ENCODE measurements at regions not wholly inside any gene's neighbourhood (a gene's known extent, or its start where the extent isn't known, plus 50 kb on each side); places are given as distances from the start of the nearest gene placed in this dataset.
A peak's percentile ranks its signal among the peaks of the same experiment; 100 is the strongest.

GRCh38 chr6:74096329-74096728, 400.3 kb downstream of the CD109 start:
- TF ChIP-seq GATA3 (IDR thresholded peaks at IDR 0.05; ENCODE audit: low read depth, low read length), result no peak
- TF ChIP-seq GATA2 (IDR thresholded peaks at IDR 0.05; ENCODE audit: low read depth, low read length), result no peak

GRCh38 chr6:74093361-74093760, 397.4 kb downstream of the CD109 start:
- TF ChIP-seq GATA2 (IDR thresholded peaks at IDR 0.05; ENCODE audit: low read depth, low read length) (no peak), GATA3 (IDR thresholded peaks at IDR 0.05; ENCODE audit: low read depth, low read length) (no peak)

- no peak for TF ChIP-seq GATA2 (IDR thresholded peaks at IDR 0.05; ENCODE audit: low read depth, low read length)
Measured at GRCh38 chr6:74091794-74092157, 395.8 kb downstream of the CD109 start.

GRCh38 chr6:74091136-74091793, 395.3 kb downstream of the CD109 start:
- TF ChIP-seq GATA2 (IDR thresholded peaks at IDR 0.05; ENCODE audit: low read depth, low read length) (peak; percentile 16; the same call in 1 of the 2 replicates), GATA3 (IDR thresholded peaks at IDR 0.05; ENCODE audit: low read depth, low read length) (no peak)

- no peak for TF ChIP-seq GATA2 (IDR thresholded peaks at IDR 0.05; ENCODE audit: low read depth, low read length)
- no peak for TF ChIP-seq GATA3 (IDR thresholded peaks at IDR 0.05; ENCODE audit: low read depth, low read length)
Measured at GRCh38 chr6:74087899-74088298, 391.9 kb downstream of the CD109 start.

- no peak for TF ChIP-seq GATA2 (IDR thresholded peaks at IDR 0.05; ENCODE audit: low read depth, low read length)
- TF ChIP-seq GATA3 (IDR thresholded peaks at IDR 0.05; ENCODE audit: low read depth, low read length), result no peak
Measured at GRCh38 chr6:74075896-74076295, 379.9 kb downstream of the CD109 start.

GRCh38 chr6:74075323-74075722, 379.3 kb downstream of the CD109 start:
- TF ChIP-seq GATA2 (IDR thresholded peaks at IDR 0.05; ENCODE audit: low read depth, low read length) (no peak), GATA3 (IDR thresholded peaks at IDR 0.05; ENCODE audit: low read depth, low read length) (no peak)

GRCh38 chr6:74074645-74075044, 378.6 kb downstream of the CD109 start:
- TF ChIP-seq GATA2 (IDR thresholded peaks at IDR 0.05; ENCODE audit: low read depth, low read length) (no peak), GATA3 (IDR thresholded peaks at IDR 0.05; ENCODE audit: low read depth, low read length) (no peak)

- TF ChIP-seq GATA3 (IDR thresholded peaks at IDR 0.05; ENCODE audit: low read depth, low read length) (no peak), GATA2 (IDR thresholded peaks at IDR 0.05; ENCODE audit: low read depth, low read length) (no peak)
Measured at GRCh38 chr6:74073999-74074398, 378.0 kb downstream of the CD109 start.

- TF ChIP-seq GATA3 (IDR thresholded peaks at IDR 0.05; ENCODE audit: low read depth, low read length) (no peak), GATA2 (IDR thresholded peaks at IDR 0.05; ENCODE audit: low read depth, low read length) (no peak)
Measured at GRCh38 chr6:74073429-74073828, 377.4 kb downstream of the CD109 start.

- TF ChIP-seq GATA3 (IDR thresholded peaks at IDR 0.05; ENCODE audit: low read depth, low read length) (no peak), GATA2 (IDR thresholded peaks at IDR 0.05; ENCODE audit: low read depth, low read length) (no peak)
Measured at GRCh38 chr6:74071214-74071613, 375.2 kb downstream of the CD109 start.

GRCh38 chr6:74070711-74071110, 374.7 kb downstream of the CD109 start:
- TF ChIP-seq GATA3 (IDR thresholded peaks at IDR 0.05; ENCODE audit: low read depth, low read length) (no peak), GATA2 (IDR thresholded peaks at IDR 0.05; ENCODE audit: low read depth, low read length) (no peak)

GRCh38 chr6:74070091-74070490, 374.1 kb downstream of the CD109 start:
- TF ChIP-seq GATA3 (IDR thresholded peaks at IDR 0.05; ENCODE audit: low read depth, low read length), result no peak
- no peak for TF ChIP-seq GATA2 (IDR thresholded peaks at IDR 0.05; ENCODE audit: low read depth, low read length)

- TF ChIP-seq GATA3 (IDR thresholded peaks at IDR 0.05; ENCODE audit: low read depth, low read length), result no peak
- TF ChIP-seq GATA2 (IDR thresholded peaks at IDR 0.05; ENCODE audit: low read depth, low read length), result no peak
Measured at GRCh38 chr6:74069089-74069581, 373.1 kb downstream of the CD109 start.

- TF ChIP-seq GATA2 (IDR thresholded peaks at IDR 0.05; ENCODE audit: low read depth, low read length) (no peak), GATA3 (IDR thresholded peaks at IDR 0.05; ENCODE audit: low read depth, low read length) (no peak)
Measured at GRCh38 chr6:74066168-74066871, 370.3 kb downstream of the CD109 start.

All from SH-SY5Y (cell line).